Endothelial cell of umbilical vein (primary cell): ENCODE measurements at regions not wholly inside any gene's neighbourhood (a gene's known extent, or its start where the extent isn't known, plus 50 kb on each side); places are given as distances from the start of the nearest gene placed in this dataset.

ENCODE experiments used
- BruUV-seq: library from RNA; stranded (reverse); fragments of 400-500 nt; replicated peaks from 2 replicates; lab custom pipeline; 2021; lab: Mats Ljungman, UMichigan
- CTCF ChIA-PET: fragments of 300-600, 350-600 bp; sonication (Branson Sonifier 250); formaldehyde crosslinking; loops from one replicate; lab custom pipeline; 2021; ENCODE audit warnings: antibody characterized with exemption, inconsistent platforms; lab: Charles Lee
- POLR2A ChIA-PET: fragments of 300-600, 350-600 bp; sonication (Branson Sonifier 250); formaldehyde crosslinking; loops from one replicate; lab custom pipeline; 2021; ENCODE audit warnings: antibody characterized with exemption, inconsistent platforms; lab: Charles Lee
- DNase-seq: peaks from one replicate; pipeline ENCODE4 v3.0.0-alpha.2; 2011; ENCODE audit warnings: low read depth, low spot score
- FAIRE-seq: peaks from 2 replicates; lab custom pipeline; 2011; peaks lifted over from hg19 to GRCh38; lab: Jason Lieb, UNC
- H2AFZ ChIP-seq: 2 replicates; pipeline ENCODE4 v1.6.0; 2012; ENCODE audit warnings: low read depth, low read length, control low read depth, inconsistent platforms
- H3K27ac ChIP-seq: 2 replicates; pipeline ENCODE4 v1.5.1; 2011; ENCODE audit warnings: low read depth, mild to moderate bottlenecking, control low read depth, low read length, moderate library complexity; ENCODE audit not compliant: insufficient read depth
- H3K27me3 ChIP-seq, 2 experiments: 2 replicates each; pipeline versions ENCODE4 v1.6.0 to v1.6.1; 2011; ENCODE audit warnings: low read length in 2 of 2, mixed read lengths in 1 of 2; ENCODE audit not compliant: control insufficient read depth in 2 of 2, insufficient read depth in 2 of 2
- H3K36me3 ChIP-seq, 2 experiments: 2 replicates in 1 of 2; 3 replicates in 1 of 2; pipeline ENCODE4 v1.5.1; 2011; ENCODE audit warnings: low read length in 2 of 2, mild to moderate bottlenecking in 1 of 2, moderate library complexity in 1 of 2; ENCODE audit not compliant: control insufficient read depth in 2 of 2, insufficient read depth in 2 of 2; ENCODE audit errors: extremely low read depth in 1 of 2
- H3K4me1 ChIP-seq: 3 replicates; pipeline ENCODE4 v1.5.1; 2011; ENCODE audit warnings: mild to moderate bottlenecking, low read length; ENCODE audit not compliant: control insufficient read depth, insufficient read depth; ENCODE audit errors: extremely low read depth
- H3K4me2 ChIP-seq: 2 replicates; pipeline ENCODE4 v1.6.1; 2011; ENCODE audit warnings: low read length, control low read depth, mixed read lengths; ENCODE audit not compliant: insufficient read depth
- H3K4me3 ChIP-seq, 3 experiments: fragments of 200-600 bp in 1 of 3; sonication (generic), shearing (Covaris generic) in 1 of 3; replicated peaks in 1 of 3; 2 replicates each; pipeline ENCODE4 v1.5.1; 2011 to 2016; ENCODE audit warnings: control low read depth in 3 of 3, low read length in 3 of 3, mild to moderate bottlenecking in 2 of 3, inconsistent platforms in 1 of 3, low read depth in 1 of 3, moderate library complexity in 1 of 3; ENCODE audit not compliant: insufficient read depth in 1 of 3
- H3K79me2 ChIP-seq: 2 replicates; pipeline ENCODE4 v1.6.0; 2012; ENCODE audit warnings: low read length, inconsistent platforms; ENCODE audit not compliant: control insufficient read depth, insufficient read depth
- H3K9ac ChIP-seq: replicated peaks from 2 replicates; pipeline ENCODE3; 2011; ENCODE audit warnings: low read length, control low read depth; ENCODE audit not compliant: insufficient read depth; ENCODE audit errors: extremely low read depth
- H3K9me1 ChIP-seq: replicated peaks from 3 replicates; pipeline ENCODE4 v1.6.0; 2011; ENCODE audit warnings: mild to moderate bottlenecking, low read length; ENCODE audit not compliant: control insufficient read depth, insufficient read depth; ENCODE audit errors: extremely low read depth
- H3K9me3 ChIP-seq: replicated peaks from 2 replicates; pipeline ENCODE4 v1.5.1; 2012; ENCODE audit warnings: low read length, inconsistent platforms; ENCODE audit not compliant: control insufficient read depth, insufficient read depth
- H4K20me1 ChIP-seq: replicated peaks from 2 replicates; pipeline ENCODE3; 2011; ENCODE audit warnings: mild to moderate bottlenecking, low read length; ENCODE audit not compliant: control insufficient read depth, insufficient read depth; ENCODE audit errors: extremely low read depth
- CTCF ChIP-seq, 2 donors: IDR thresholded peaks; 1 replicate in 1 of 2; 2 replicates in 1 of 2; pipeline ENCODE4 v1.5.1; 2011; ENCODE audit warnings: low read length in 2 of 2, mild to moderate bottlenecking in 2 of 2, moderate library complexity in 2 of 2, control low read depth in 1 of 2, inconsistent platforms in 1 of 2, low read depth in 1 of 2; ENCODE audit not compliant: insufficient read depth in 1 of 2; ENCODE audit errors: extremely low read depth in 1 of 2
- EZH2 ChIP-seq: IDR thresholded peaks from 2 replicates; pipeline ENCODE4 v1.6.1; 2012; ENCODE audit warnings: borderline replicate concordance, low read depth, mild to moderate bottlenecking, moderate library complexity, low read length, inconsistent platforms; ENCODE audit not compliant: severe bottlenecking
- FOS ChIP-seq: IDR thresholded peaks from 2 replicates; pipeline ENCODE4 v1.6.1; 2011; ENCODE audit warnings: mild to moderate bottlenecking, low read length, moderate library complexity, borderline replicate concordance; ENCODE audit not compliant: insufficient read depth
- GATA2 ChIP-seq: IDR thresholded peaks from 2 replicates; pipeline ENCODE4 v1.7.0; 2011; ENCODE audit warnings: low read depth, mild to moderate bottlenecking, moderate library complexity, mixed read lengths, low read length; ENCODE audit not compliant: insufficient read length, insufficient read depth
- JUN ChIP-seq: IDR thresholded peaks from 2 replicates; pipeline ENCODE4 v1.6.1; 2011; ENCODE audit warnings: borderline replicate concordance, low read depth; ENCODE audit not compliant: insufficient read length, insufficient read depth
- MAX ChIP-seq: IDR thresholded peaks from 2 replicates; pipeline ENCODE4 v1.6.1; 2011; ENCODE audit not compliant: insufficient read depth, insufficient read length
- MYC ChIP-seq: IDR thresholded peaks from one replicate; pipeline ENCODE4 v1.6.1; 2011; ENCODE audit warnings: mild to moderate bottlenecking, low read depth, low read length
- POLR2A ChIP-seq: IDR thresholded peaks from 2 replicates; pipeline ENCODE4 v1.6.1; 2012; ENCODE audit warnings: low read depth, mild to moderate bottlenecking, control low read depth, low read length
- POLR2AphosphoS5 ChIP-seq: IDR thresholded peaks from 2 replicates; pipeline ENCODE4 v1.6.1; 2012; ENCODE audit warnings: low read depth, mild to moderate bottlenecking, control low read depth, low read length, moderate library complexity; ENCODE audit not compliant: insufficient read depth
- dilution Hi-C: fragments of 300-500 bp; cut with MboI; formaldehyde crosslinking; loops from one replicate; pipeline ENCODE4 v1.15.0; 2019; ENCODE audit warnings: low sequenced_read_pairs; ENCODE audit not compliant: extremely low pct_ligation_motif_present
- intact Hi-C: fragments of 100-400 bp; cut with micrococcal nuclease; formaldehyde crosslinking; loops from one replicate; pipeline ENCODE4 v1.10.0; 2022

- Histone ChIP-seq H3K4me1 (no peaks in the 10 kb centered on the region), H3K27ac (no peak overlapping the region), H3K9me3 (peaks cover 5% of the 10 kb centered on the region), H2AFZ (no peak overlapping the region), H3K36me3 (no peaks in the 10 kb centered on the region), H3K79me2 (no peaks in the 10 kb centered on the region), H4K20me1 (no peaks in the 10 kb centered on the region), H3K9me1 (no peaks in the 10 kb centered on the region), H3K4me3 (no peak overlapping the region), H3K27me3 (no peaks in the 10 kb centered on the region), H3K4me2 (no peak overlapping the region), H3K9ac (no peak overlapping the region)
- intact Hi-C loops = no loop called here
- dilution Hi-C loops = no loop called here
- FAIRE-seq (no peak), DNase-seq (no peak)
- ChIA-PET POLR2A (no interaction called here), CTCF (no interaction called here)
- BruUV-seq = no TSS peak
- TF ChIP-seq MAX (no peak), EZH2 (no peak), GATA2 (no peak), CTCF (IDR thresholded peaks at IDR 0.05; ENCODE audit: extremely low read depth in 1 of 2, insufficient read depth in 1 of 2, low read depth in 1 of 2, low read length in 2 of 2) (no peak), POLR2A (no peak)
Observed at GRCh38 chr19:56927294-56927693, 86.8 kb upstream of the PEG3 start.

GRCh38 chr19:56927791-56928207 is 87.3 kb upstream of the PEG3 start:
- H3K27ac ChIP-seq = no peak overlapping the region
- H3K27me3 ChIP-seq = no peaks in the 10 kb centered on the region
- dilution Hi-C loops = no loop called here
- POLR2A ChIA-PET = no interaction called here
- H3K9me3 ChIP-seq = peaks cover 5% of the 10 kb centered on the region
- H3K4me3 ChIP-seq = no peak overlapping the region
- no peaks in the 10 kb centered on the region for H3K79me2 ChIP-seq
- no peak overlapping the region for H3K4me2 ChIP-seq
- H3K36me3 ChIP-seq = no peaks in the 10 kb centered on the region
- no peaks in the 10 kb centered on the region for H3K9me1 ChIP-seq
- intact Hi-C loops = no loop called here
- CTCF ChIA-PET = no interaction called here
- H3K9ac ChIP-seq = no peak overlapping the region
- TF ChIP-seq GATA2 (no peak), EZH2 (no peak), MYC (no peak), MAX (no peak), CTCF (IDR thresholded peaks at IDR 0.05; ENCODE audit: extremely low read depth in 1 of 2, insufficient read depth in 1 of 2, low read depth in 1 of 2, low read length in 2 of 2) (no peak), FOS (no peak), POLR2AphosphoS5 (no peak), JUN (no peak), POLR2A (no peak)
- no peak for FAIRE-seq
- no peak for DNase-seq
- H4K20me1 ChIP-seq = no peaks in the 10 kb centered on the region
- H3K4me1 ChIP-seq = no peaks in the 10 kb centered on the region
- no peak overlapping the region for H2AFZ ChIP-seq
- BruUV-seq = no TSS peak
